ENCODE measurements at regions not wholly inside any gene's neighbourhood (a gene's known extent, or its start where the extent isn't known, plus 50 kb on each side); places are given as distances from the start of the nearest gene placed in this dataset.
"Not testable (repeated sequence)": the region's sequence is repeated elsewhere in the genome, so short reads cannot be mapped to it uniquely, and the experiment has no call there.

DNA sequence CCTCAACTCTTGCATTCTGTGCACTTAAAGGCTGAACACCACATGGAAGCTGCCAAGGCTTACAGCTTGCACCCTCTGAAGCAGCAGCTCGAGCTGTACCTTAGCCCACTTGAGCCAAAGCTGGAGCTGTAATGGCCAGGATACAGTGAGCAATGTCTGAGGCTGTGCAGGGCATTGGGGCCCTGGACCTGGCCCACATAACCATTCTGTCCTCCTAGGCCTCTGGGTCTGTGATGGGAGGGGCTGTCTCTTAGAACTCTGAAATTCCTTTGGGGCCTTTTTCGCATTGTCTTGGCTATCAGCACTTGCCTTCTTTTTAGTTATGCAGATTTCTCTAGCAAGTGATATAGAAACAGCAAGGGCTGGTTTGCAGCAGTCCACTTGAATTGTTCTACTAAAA is 303.8 kb upstream of the CLEC14A start:
- Histone ChIP-seq H2AFZ (ENCODE audit: low read length) (no peak overlapping the region), H3K4me2 (ENCODE audit: extremely low read depth, insufficient read depth, low read length) (no peak overlapping the region), H3K4me3 (replicated peaks in 1 of 4; ENCODE audit: control extremely low read depth in 1 of 4, insufficient read depth in 1 of 4, low read depth in 3 of 4, low read length in 4 of 4) (no peak overlapping the region), H3K27ac (ENCODE audit: insufficient read depth, low read length) (no peak overlapping the region), H3K4me1 (ENCODE audit: control insufficient read depth, extremely low read depth, insufficient read depth, low read length) (no peaks in the 10 kb centered on the region), H3K9ac (ENCODE audit: insufficient read depth, low read length) (no peak overlapping the region), H3K27me3 (ENCODE audit: control insufficient read depth, insufficient read depth, low read length) (no peaks in the 10 kb centered on the region), H3K9me3 (ENCODE audit: control insufficient read depth, insufficient read depth, low read depth, low read length) (no peaks in the 10 kb centered on the region), H3K36me3 (ENCODE audit: control insufficient read depth, insufficient read depth, low read length) (no peaks in the 10 kb centered on the region), H3K79me2 (ENCODE audit: control insufficient read depth, insufficient read depth, low read length) (no peaks in the 10 kb centered on the region), H4K20me1 (ENCODE audit: control insufficient read depth, extremely low read depth, insufficient read depth, low read length) (no peaks in the 10 kb centered on the region)
- TF ChIP-seq, protein P1, sequence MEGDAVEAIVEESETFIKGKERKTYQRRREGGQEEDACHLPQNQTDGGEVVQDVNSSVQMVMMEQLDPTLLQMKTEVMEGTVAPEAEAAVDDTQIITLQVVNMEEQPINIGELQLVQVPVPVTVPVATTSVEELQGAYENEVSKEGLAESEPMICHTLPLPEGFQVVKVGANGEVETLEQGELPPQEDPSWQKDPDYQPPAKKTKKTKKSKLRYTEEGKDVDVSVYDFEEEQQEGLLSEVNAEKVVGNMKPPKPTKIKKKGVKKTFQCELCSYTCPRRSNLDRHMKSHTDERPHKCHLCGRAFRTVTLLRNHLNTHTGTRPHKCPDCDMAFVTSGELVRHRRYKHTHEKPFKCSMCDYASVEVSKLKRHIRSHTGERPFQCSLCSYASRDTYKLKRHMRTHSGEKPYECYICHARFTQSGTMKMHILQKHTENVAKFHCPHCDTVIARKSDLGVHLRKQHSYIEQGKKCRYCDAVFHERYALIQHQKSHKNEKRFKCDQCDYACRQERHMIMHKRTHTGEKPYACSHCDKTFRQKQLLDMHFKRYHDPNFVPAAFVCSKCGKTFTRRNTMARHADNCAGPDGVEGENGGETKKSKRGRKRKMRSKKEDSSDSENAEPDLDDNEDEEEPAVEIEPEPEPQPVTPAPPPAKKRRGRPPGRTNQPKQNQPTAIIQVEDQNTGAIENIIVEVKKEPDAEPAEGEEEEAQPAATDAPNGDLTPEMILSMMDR (conservative IDR thresholded peaks at IDR 0.05 in 1 of 2, IDR thresholded peaks at IDR 0.05 in 1 of 2; ENCODE audit: low read depth in 1 of 2, low read length in 2 of 2) = no peak
- TF ChIP-seq EZH2 (IDR thresholded peaks at IDR 0.05; ENCODE audit: low read length, missing control alignments) = no peak
- no peak for DNase-seq (ENCODE audit: low read depth in 2 of 2)

DNA sequence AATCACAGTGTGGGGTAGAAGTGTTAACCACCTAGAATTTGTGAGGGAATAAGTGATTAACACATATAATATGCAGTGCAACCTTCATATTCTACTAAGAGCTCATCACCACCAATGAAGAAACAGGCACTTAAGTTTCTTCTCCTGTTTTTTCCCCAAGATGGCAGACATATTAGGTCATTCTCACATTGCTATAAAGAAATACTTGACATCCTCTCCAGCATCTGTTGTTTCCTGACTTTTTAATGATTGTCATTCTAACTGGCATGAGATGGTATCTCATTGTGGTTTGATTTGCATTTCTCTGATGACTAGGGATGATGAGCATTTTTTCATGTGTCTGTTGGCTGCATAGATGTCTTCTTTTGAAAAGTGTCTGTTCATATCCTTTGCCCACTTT is 301.5 kb upstream of the CLEC14A start:
- H3K27me3 ChIP-seq (ENCODE audit: control insufficient read depth, insufficient read depth, low read length); H3K9me3 ChIP-seq (ENCODE audit: control insufficient read depth, insufficient read depth, low read depth, low read length); H3K4me2 ChIP-seq (ENCODE audit: extremely low read depth, insufficient read depth, low read length); H2AFZ ChIP-seq (ENCODE audit: low read length); H3K36me3 ChIP-seq (ENCODE audit: control insufficient read depth, insufficient read depth, low read length); H3K4me3 ChIP-seq (replicated peaks in 1 of 4; ENCODE audit: control extremely low read depth in 1 of 4, insufficient read depth in 1 of 4, low read depth in 3 of 4, low read length in 4 of 4); H4K20me1 ChIP-seq (ENCODE audit: control insufficient read depth, extremely low read depth, insufficient read depth, low read length); H3K27ac ChIP-seq (ENCODE audit: insufficient read depth, low read length); H3K9ac ChIP-seq (ENCODE audit: insufficient read depth, low read length); H3K79me2 ChIP-seq (ENCODE audit: control insufficient read depth, insufficient read depth, low read length); DNase-seq (ENCODE audit: low read depth in 2 of 2); H3K4me1 ChIP-seq (ENCODE audit: control insufficient read depth, extremely low read depth, insufficient read depth, low read length): not testable (repeated sequence)

DNA sequence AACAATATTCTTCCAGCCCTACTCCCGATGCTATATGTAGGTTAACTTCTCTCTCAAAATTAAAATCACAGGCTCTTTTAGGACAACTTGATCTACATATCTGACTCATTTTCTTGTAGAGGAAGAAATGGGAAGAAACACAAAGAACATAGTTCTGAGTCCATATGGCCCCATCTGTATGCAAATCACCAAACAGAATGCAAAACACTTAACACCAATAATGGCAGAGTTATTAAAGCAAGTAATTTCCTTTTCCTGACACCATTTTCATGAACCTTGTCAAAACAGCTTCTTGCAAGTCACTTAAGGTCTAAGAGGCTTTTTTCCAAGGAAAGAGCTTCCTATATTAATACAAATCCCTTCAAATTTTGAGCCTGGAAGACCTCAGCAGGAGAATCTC is 300.4 kb upstream of the CLEC14A start:
- no peak overlapping the region for H3K4me2 ChIP-seq (ENCODE audit: extremely low read depth, insufficient read depth, low read length)
- no peaks in the 10 kb centered on the region for H3K4me1 ChIP-seq (ENCODE audit: control insufficient read depth, extremely low read depth, insufficient read depth, low read length)
- H3K9me3 ChIP-seq (ENCODE audit: control insufficient read depth, insufficient read depth, low read depth, low read length) = no peaks in the 10 kb centered on the region
- no peak overlapping the region for H3K27ac ChIP-seq (ENCODE audit: insufficient read depth, low read length)
- no peaks in the 10 kb centered on the region for H3K27me3 ChIP-seq (ENCODE audit: control insufficient read depth, insufficient read depth, low read length)
- H3K79me2 ChIP-seq (ENCODE audit: control insufficient read depth, insufficient read depth, low read length) = no peaks in the 10 kb centered on the region
- H3K9ac ChIP-seq (ENCODE audit: insufficient read depth, low read length) = no peak overlapping the region
- no peaks in the 10 kb centered on the region for H4K20me1 ChIP-seq (ENCODE audit: control insufficient read depth, extremely low read depth, insufficient read depth, low read length)
- no peak overlapping the region for H3K4me3 ChIP-seq (replicated peaks in 1 of 4; ENCODE audit: control extremely low read depth in 1 of 4, insufficient read depth in 1 of 4, low read depth in 3 of 4, low read length in 4 of 4)
- no peak for TF ChIP-seq EZH2 (IDR thresholded peaks at IDR 0.05; ENCODE audit: low read length, missing control alignments)
- TF ChIP-seq, protein P1 (conservative IDR thresholded peaks at IDR 0.05 in 1 of 2, IDR thresholded peaks at IDR 0.05 in 1 of 2; ENCODE audit: low read depth in 1 of 2, low read length in 2 of 2) = no peak
- H2AFZ ChIP-seq (ENCODE audit: low read length) = no peak overlapping the region
- no peak for DNase-seq (ENCODE audit: low read depth in 2 of 2)
- no peaks in the 10 kb centered on the region for H3K36me3 ChIP-seq (ENCODE audit: control insufficient read depth, insufficient read depth, low read length)

All from fibroblast of lung (primary cell).